Stimulated activated naive CD4-positive, alpha-beta T cell treated with Interleukin-2 at 50 U/mL for 16 hours (primary cell): ENCODE measurements at regions not wholly inside any gene's neighbourhood (a gene's known extent, or its start where the extent isn't known, plus 50 kb on each side); places are given as distances from the start of the nearest gene placed in this dataset.
"Not testable (repeated sequence)": the region's sequence is repeated elsewhere in the genome, so short reads cannot be mapped to it uniquely, and the experiment has no call there.

Source experiments
- DNase-seq: peaks from one replicate; lab custom pipeline; 2025; lab: John Stamatoyannopoulos, UW

- no peak for DNase-seq
Observed at GRCh38 chr4:38279650-38280322, 319.6 kb downstream of the PTTG2 start.

DNA sequence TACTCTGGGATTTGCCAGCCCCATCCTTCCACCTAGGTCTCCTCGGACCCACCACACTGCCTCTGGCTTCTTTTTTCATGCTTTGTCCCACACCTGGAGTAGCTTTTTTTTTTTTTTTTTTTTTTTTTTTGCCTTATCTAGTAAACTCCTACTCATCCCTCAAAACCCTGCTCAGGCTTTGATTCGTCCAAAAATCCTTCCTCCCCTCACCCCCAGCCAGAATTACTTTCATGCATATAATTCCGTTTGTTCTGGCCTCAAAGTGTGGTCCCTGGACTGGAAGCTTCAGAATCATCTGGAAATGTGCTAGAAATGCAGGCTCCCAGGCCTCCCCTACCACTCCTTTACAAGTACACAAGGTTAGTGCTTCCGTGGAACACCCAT lies 320.1 kb downstream of the PTTG2 start:
- no peak for DNase-seq

GRCh38 chr4:38281371-38282071 lies 321.3 kb downstream of the PTTG2 start:
- DNase-seq, result no peak

DNA sequence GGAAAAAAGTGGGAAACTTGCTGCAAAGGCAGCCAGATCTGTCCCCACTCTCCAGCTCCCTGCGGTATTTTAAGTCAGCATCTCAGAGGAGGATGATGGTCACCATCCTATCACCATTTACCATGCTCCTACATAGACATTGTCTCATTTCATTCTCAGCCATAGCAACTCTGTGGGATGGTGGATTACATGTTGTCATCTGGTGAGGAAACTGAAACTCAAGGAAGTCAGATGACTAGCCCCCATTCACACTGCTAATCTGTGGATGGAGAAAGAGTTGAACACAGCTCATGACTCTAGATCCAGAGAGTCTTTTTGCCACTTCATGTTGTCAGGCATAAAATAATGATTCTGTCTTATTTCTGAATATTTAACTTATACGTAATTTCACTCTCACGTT lies 323.5 kb downstream of the PTTG2 start:
- DNase-seq, result no peak

DNA sequence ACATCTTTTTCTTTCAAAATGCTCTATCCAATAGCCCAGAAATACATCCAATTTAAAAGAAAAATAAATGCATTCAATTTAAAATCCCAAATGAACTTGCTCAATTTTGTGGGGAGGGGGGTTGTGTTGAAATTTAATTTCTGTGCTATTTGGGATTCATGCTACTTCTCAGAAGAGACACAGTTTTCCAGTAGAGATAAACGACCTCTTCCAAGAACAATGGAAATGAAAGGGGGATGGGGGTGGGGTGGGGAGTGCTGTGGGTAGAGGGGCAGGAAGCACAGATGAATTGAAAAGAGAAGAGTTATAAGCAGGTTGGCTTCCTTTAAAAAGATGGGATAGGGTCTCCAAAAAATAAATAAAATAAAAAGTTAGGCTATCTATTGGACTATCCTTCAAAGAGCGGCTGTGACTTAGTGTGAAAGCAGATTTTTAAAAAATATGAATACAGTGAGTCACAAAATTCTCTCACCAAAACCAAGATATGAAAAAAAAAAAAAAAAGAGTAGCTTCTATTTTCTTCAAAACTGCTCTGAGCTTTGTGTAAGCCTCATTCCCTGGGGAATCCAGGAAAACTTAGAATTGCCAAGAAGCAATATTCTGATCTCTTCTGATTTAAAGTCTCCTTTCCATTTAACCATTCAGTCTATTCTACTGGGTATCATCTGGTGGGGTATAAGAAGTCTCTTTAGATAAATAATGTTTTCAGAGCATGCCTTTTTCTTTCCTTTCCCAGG lies 324.3 kb downstream of the PTTG2 start:
- no peak for DNase-seq

GRCh38 chr4:38287101-38287851 lies 327.1 kb downstream of the PTTG2 start:
- DNase-seq, result no peak

GRCh38 chr4:38289553-38289952 lies 329.4 kb downstream of the PTTG2 start:
- DNase-seq, result no peak

GRCh38 chr4:38290366-38290765 lies 330.2 kb downstream of the PTTG2 start:
- no peak for DNase-seq

DNA sequence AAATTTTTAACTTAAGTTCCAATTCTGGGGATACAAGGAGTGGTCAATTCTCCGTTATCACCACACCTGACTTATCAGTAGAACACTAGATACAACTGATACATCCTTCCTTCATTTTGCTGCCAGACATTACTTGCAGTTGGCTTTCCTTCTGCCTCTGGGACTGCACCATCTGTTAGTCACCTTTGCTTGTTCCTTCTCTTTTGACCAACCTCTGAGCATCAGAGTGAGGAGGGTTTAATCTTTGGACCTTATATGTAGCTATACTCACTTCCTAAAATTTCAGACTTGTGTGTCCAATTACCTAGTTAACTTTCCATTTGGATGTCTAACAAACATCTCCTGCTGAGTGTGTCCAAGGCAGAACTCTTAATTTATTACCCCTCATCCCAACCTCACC lies 330.7 kb downstream of the PTTG2 start:
- DNase-seq, result no peak

- DNase-seq, result no peak
Observed at GRCh38 chr4:38292529-38292928, 332.3 kb downstream of the PTTG2 start.

- DNase-seq, result no peak
Observed at GRCh38 chr4:38294238-38294637, 334.0 kb downstream of the PTTG2 start.

DNA sequence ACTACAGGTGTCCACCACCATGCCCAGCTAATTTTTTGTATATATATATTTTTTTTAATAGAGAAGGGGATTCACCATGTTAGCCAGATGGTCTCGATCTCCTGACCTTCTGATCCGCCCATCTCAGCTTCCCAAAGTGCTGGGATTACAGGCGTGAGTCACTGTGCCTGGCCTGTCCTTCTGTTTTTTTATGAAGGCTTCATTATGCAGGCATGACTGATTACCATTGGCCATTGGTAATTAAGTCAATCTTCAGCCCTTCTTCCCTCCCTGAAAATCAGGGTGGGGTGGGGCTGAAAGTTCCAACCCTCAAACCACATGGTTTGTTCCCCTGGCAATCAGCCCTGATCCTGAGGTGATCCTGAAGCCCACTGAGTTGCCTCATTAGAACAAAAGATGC lies 336.9 kb downstream of the PTTG2 start:
- DNase-seq, result no peak

DNA sequence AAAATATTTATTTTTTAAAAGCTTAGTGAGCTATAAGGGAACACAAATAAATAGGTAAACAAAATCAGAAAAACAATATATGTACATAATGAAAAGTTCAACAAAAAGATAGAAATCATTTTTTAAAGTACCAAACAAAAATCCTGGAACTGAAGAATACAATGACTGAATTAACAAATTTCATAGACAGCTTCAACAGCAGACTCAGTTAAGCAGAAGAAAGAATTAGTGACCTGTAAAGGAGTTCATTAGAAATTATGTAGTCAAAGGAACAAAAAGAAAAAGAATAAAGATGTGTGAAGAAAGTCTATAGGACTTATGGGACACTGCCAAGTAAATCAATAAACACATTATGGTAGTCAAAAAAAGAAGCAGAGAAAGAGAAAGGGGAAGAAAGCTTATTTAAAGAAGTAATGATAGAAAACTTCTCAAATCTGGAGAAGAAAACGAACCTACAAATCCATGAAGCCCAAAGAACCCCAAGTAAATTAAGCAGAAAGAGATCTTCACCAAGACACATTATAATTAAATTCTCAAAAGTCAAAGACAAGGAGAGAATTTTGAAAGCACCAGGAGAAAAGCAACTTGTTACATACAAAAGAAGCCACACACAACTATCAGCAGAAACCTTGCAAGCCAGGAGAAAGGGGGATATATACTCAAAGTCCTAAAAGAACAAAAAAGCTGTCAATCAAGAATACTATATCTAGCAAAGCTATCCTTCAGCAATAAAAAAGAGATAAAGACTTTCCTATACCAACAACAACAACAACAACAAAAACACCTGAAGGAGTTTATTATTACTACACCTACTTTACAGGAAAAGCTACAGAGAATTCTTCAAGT lies 338.9 kb downstream of the PTTG2 start:
- DNase-seq, result no peak

- no peak for DNase-seq
Observed at GRCh38 chr4:38302910-38303309, 342.7 kb downstream of the PTTG2 start.

DNA sequence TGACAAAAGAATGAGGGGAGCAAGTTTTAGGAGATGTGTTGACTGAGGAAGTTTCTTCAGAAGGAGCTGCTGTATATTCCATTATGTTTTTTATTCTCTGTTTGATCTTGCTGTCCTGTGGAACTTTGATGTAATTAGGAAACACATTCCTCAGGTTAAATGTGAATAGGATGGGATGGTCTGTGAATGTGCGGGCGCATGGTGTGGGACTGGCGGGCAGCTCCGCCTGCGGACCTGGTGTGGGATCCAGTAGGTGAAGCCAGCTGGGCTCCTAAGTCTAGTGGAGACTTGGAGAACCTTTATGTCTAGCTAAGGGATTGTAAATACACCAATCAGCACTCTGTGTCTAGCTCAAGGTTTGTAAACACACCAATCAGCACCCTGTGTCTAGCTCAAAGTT lies 344.3 kb downstream of the PTTG2 start:
- DNase-seq, result not testable (repeated sequence)

- DNase-seq, result peak; percentile 19
Observed at GRCh38 chr4:38306482-38307071, 346.4 kb downstream of the PTTG2 start.

- no peak for DNase-seq
Observed at GRCh38 chr4:38308728-38309311, 348.6 kb downstream of the PTTG2 start.

DNA sequence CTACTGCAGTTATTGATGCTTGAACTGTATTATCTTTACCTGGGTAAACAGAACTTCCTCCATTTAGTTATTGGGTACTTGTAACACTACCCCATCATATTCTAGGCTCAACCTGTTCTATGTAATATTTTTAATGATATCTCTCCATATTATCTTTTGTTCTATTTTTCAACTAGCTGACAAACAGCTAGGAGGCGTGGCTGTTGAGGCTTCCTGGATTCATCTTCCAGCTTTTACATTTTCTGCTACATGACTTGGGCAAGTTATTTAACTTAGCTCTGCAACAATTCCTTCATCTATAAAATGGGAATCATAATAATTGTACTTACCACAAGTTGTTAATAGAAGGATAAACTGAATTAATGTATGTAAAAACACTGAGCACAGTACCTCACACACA lies 349.3 kb downstream of the PTTG2 start:
- no peak for DNase-seq

DNA sequence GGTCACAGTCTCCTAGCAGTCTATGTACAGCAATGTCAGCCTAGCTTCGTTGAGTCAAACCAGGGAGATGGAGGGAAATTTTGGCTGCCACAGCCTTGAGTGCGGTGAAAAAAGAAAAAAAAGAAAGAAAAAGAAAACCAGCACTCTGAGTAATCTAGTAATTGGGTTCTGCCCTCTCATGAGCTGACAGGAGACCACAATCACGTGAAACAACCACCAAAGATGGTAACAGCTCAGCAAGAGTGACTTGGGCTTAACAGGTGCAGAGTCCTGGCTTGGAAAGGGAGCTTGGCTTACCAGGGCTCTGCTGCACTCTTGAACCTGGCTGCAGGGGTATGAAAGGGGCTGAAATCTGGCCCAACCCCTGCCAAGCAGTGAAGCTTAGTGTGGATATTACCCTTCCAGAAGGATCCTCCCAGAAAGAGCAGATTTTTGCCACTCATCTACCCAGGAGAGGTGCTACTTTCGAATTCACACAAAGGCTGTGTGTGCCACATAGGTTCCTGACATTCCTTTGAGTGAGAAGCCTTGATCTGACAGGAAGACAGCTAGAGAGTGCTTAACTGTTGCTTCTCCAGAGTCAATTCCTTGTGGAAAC lies 350.3 kb downstream of the PTTG2 start:
- DNase-seq, result peak; percentile 65

- DNase-seq, result no peak
Observed at GRCh38 chr4:38311495-38312126, 351.4 kb downstream of the PTTG2 start.
